CD4-positive, CD25-positive, alpha-beta regulatory T cell (primary cell): ENCODE measurements at regions not wholly inside any gene's neighbourhood (a gene's known extent, or its start where the extent isn't known, plus 50 kb on each side); places are given as distances from the start of the nearest gene placed in this dataset.

Experiments used
- ATAC-seq, 2 donors: fragments of 150-1000 bp; cut with Tn5 transposase; one replicate each; pipeline ENCODE4 v1.10.0; 2021; ENCODE audit warnings: low read depth in 2 of 2, moderate number of reproducible peaks in 2 of 2, moderate library complexity in 1 of 2
- DNase-seq, 3 donors: peaks; one replicate each; pipeline versions ENCODE4 v3.0.0 to v3.0.0-alpha.2; 2012 to 2022; ENCODE audit warnings: mixed read lengths in 1 of 3
- H3K27ac ChIP-seq: one replicate; pipeline ENCODE4 v1.7.0; 2013; ENCODE audit warnings: mild to moderate bottlenecking, low read length; ENCODE audit not compliant: insufficient read depth, poor library complexity, severe bottlenecking
- H3K27me3 ChIP-seq: one replicate; pipeline ENCODE4 v1.7.0; 2013; ENCODE audit warnings: low read length; ENCODE audit not compliant: control insufficient read depth, insufficient read depth
- H3K36me3 ChIP-seq: one replicate; pipeline ENCODE4 v1.7.0; 2013; ENCODE audit warnings: mild to moderate bottlenecking, low read length, moderate library complexity; ENCODE audit not compliant: control insufficient read depth, insufficient read depth
- H3K4me1 ChIP-seq: 2 replicates; pipeline ENCODE4 v1.7.0; 2013; ENCODE audit warnings: mild to moderate bottlenecking, low read length; ENCODE audit not compliant: insufficient read depth, control insufficient read depth, poor library complexity, severe bottlenecking
- H3K4me3 ChIP-seq: one replicate; pipeline ENCODE4 v1.7.0; 2013; ENCODE audit warnings: low read depth, mild to moderate bottlenecking, low read length, moderate library complexity
- H3K9me3 ChIP-seq, 2 experiments: 1 replicate in 1 of 2; 2 replicates in 1 of 2; pipeline ENCODE4 v1.7.0; 2013; ENCODE audit warnings: low read length in 2 of 2, mild to moderate bottlenecking in 1 of 2, moderate library complexity in 1 of 2; ENCODE audit not compliant: control insufficient read depth in 2 of 2
- H3K27ac Mint-ChIP-seq, 3 donors: one replicate each; pipeline ENCODE4 v1.8.0; 2020 to 2022; ENCODE audit warnings: mild to moderate bottlenecking in 3 of 3, mixed read lengths in 3 of 3, moderate library complexity in 2 of 3
- H3K27me3 Mint-ChIP-seq: one replicate; pipeline ENCODE4 v1.8.0; 2022; ENCODE audit warnings: mild to moderate bottlenecking, mixed read lengths
- H3K36me3 Mint-ChIP-seq: one replicate; pipeline ENCODE4 v1.8.0; 2020; ENCODE audit warnings: mixed read lengths
- H3K4me1 Mint-ChIP-seq, 4 donors: one replicate each; pipeline ENCODE4 v1.8.0; 2020 to 2022; ENCODE audit warnings: mixed read lengths in 4 of 4, mild to moderate bottlenecking in 1 of 4
- H3K4me3 Mint-ChIP-seq, 4 donors: one replicate each; pipeline ENCODE4 v1.8.0; 2020 to 2022; ENCODE audit warnings: mild to moderate bottlenecking in 4 of 4, mixed read lengths in 4 of 4, moderate library complexity in 3 of 4
- H3K9me3 Mint-ChIP-seq, 7 donors: one replicate each; pipeline ENCODE4 v1.8.0; 2020 to 2022; ENCODE audit warnings: mixed read lengths in 7 of 7, mild to moderate bottlenecking in 3 of 7, moderate library complexity in 2 of 7

- Histone ChIP-seq H3K27ac (peak overlapping the region; percentile 15), H3K9me3 (no peaks in the 10 kb centered on the region), H3K36me3 (no peaks in the 10 kb centered on the region), H3K4me3 (peak overlapping the region; percentile 81), H3K27me3 (no peaks in the 10 kb centered on the region), H3K4me1 (peaks cover 10% of the 10 kb centered on the region)
- H3K36me3 Mint-ChIP-seq: no peaks in the 10 kb centered on the region
- peaks cover 18 to 28% (median 19%) of the 10 kb centered on the region in 4 donors for H3K4me1 Mint-ChIP-seq
- peak in 2 of 3 donors; percentile 1 to 61 for DNase-seq
- H3K27me3 Mint-ChIP-seq: no peaks in the 10 kb centered on the region
- peak overlapping the region in 2 of 3 donors; percentile 59 to 96 for H3K27ac Mint-ChIP-seq
- ATAC-seq: peak; percentile 40 to 50
- peak overlapping the region in 3 of 4 donors; percentile 20 to 90 (median 64) for H3K4me3 Mint-ChIP-seq
- H3K9me3 Mint-ChIP-seq: peaks cover 2 to 14% (median 4%) of the 10 kb centered on the region in 7 donors
Measured at GRCh38 chr15:95741830-95742229, 588.7 kb upstream of the NR2F2 start.

GRCh38 chr15:95742256-95742655 is 588.2 kb upstream of the NR2F2 start:
- Histone ChIP-seq H3K4me3 (peak overlapping the region; percentile 81), H3K4me1 (peaks cover 10% of the 10 kb centered on the region), H3K9me3 (no peaks in the 10 kb centered on the region), H3K36me3 (no peaks in the 10 kb centered on the region), H3K27me3 (no peaks in the 10 kb centered on the region), H3K27ac (peak overlapping the region; percentile 15)
- Mint-ChIP-seq H3K36me3 (no peaks in the 10 kb centered on the region), H3K27me3 (no peaks in the 10 kb centered on the region), H3K27ac (peak overlapping the region in 2 of 3 donors; percentile 10 to 74), H3K9me3 (peaks cover 2 to 13% (median 4%) of the 10 kb centered on the region in 7 donors), H3K4me1 (peaks cover 18 to 25% (median 19%) of the 10 kb centered on the region in 4 donors), H3K4me3 (peak overlapping the region in 3 of 4 donors; percentile 20 to 90 (median 64))
- no peak for DNase-seq
- no peak for ATAC-seq

- no peaks in the 10 kb centered on the region for H3K36me3 Mint-ChIP-seq
- Histone ChIP-seq H3K4me3 (no peak overlapping the region), H3K36me3 (no peaks in the 10 kb centered on the region), H3K9me3 (no peaks in the 10 kb centered on the region), H3K27ac (no peak overlapping the region), H3K4me1 (peaks cover 10% of the 10 kb centered on the region), H3K27me3 (no peaks in the 10 kb centered on the region)
- no peak for ATAC-seq
- no peaks in the 10 kb centered on the region for H3K27me3 Mint-ChIP-seq
- DNase-seq: no peak
- H3K4me3 Mint-ChIP-seq: peak overlapping the region in 1 of 4 donors; percentile 15
- peaks cover 18 to 25% (median 19%) of the 10 kb centered on the region in 4 donors for H3K4me1 Mint-ChIP-seq
- peaks cover 2 to 13% (median 4%) of the 10 kb centered on the region in 7 donors for H3K9me3 Mint-ChIP-seq
- peak overlapping the region in 2 of 3 donors; percentile 74 to 86 for H3K27ac Mint-ChIP-seq
Measured at GRCh38 chr15:95742836-95743235, 587.7 kb upstream of the NR2F2 start.

- no peaks in the 10 kb centered on the region for H3K36me3 Mint-ChIP-seq
- no peak for DNase-seq
- ATAC-seq: no peak
- H3K4me3 Mint-ChIP-seq: no peak overlapping the region
- H3K27ac Mint-ChIP-seq: no peak overlapping the region
- no peaks in the 10 kb centered on the region for H3K9me3 ChIP-seq
- no peak overlapping the region for H3K27ac ChIP-seq
- peaks cover 0 to 8% (median 0%) of the 10 kb centered on the region in 7 donors for H3K9me3 Mint-ChIP-seq
- H3K27me3 Mint-ChIP-seq: peaks cover 15% of the 10 kb centered on the region
- H3K4me3 ChIP-seq: no peak overlapping the region
- peaks cover 0 to 4% (median 1%) of the 10 kb centered on the region in 4 donors for H3K4me1 Mint-ChIP-seq
- H3K4me1 ChIP-seq: no peaks in the 10 kb centered on the region
- H3K36me3 ChIP-seq: no peaks in the 10 kb centered on the region
- peaks cover 2% of the 10 kb centered on the region for H3K27me3 ChIP-seq
Measured at GRCh38 chr15:95757171-95757570, 573.3 kb upstream of the NR2F2 start.

- Histone ChIP-seq H3K27me3 (peaks cover 2% of the 10 kb centered on the region), H3K36me3 (no peaks in the 10 kb centered on the region), H3K4me3 (no peak overlapping the region), H3K4me1 (no peaks in the 10 kb centered on the region), H3K27ac (no peak overlapping the region), H3K9me3 (no peaks in the 10 kb centered on the region)
- DNase-seq (no peak), ATAC-seq (no peak)
- Mint-ChIP-seq H3K27me3 (peaks cover 12% of the 10 kb centered on the region), H3K4me3 (no peak overlapping the region), H3K27ac (no peak overlapping the region), H3K36me3 (no peaks in the 10 kb centered on the region), H3K9me3 (peaks cover 0 to 8% (median 0%) of the 10 kb centered on the region in 7 donors), H3K4me1 (peaks cover 0 to 8% (median 1%) of the 10 kb centered on the region in 4 donors)
Measured at GRCh38 chr15:95758451-95758850, 572.0 kb upstream of the NR2F2 start.

- Mint-ChIP-seq H3K27me3 (peaks cover 10% of the 10 kb centered on the region), H3K4me1 (peaks cover 0 to 8% (median 1%) of the 10 kb centered on the region in 4 donors), H3K9me3 (peaks cover 0 to 8% (median 0%) of the 10 kb centered on the region in 7 donors), H3K27ac (no peak overlapping the region), H3K36me3 (no peaks in the 10 kb centered on the region), H3K4me3 (no peak overlapping the region)
- DNase-seq (no peak), ATAC-seq (no peak)
- Histone ChIP-seq H3K36me3 (no peaks in the 10 kb centered on the region), H3K4me1 (no peaks in the 10 kb centered on the region), H3K27me3 (peaks cover 2% of the 10 kb centered on the region), H3K9me3 (no peaks in the 10 kb centered on the region), H3K27ac (no peak overlapping the region), H3K4me3 (no peak overlapping the region)
Measured at GRCh38 chr15:95758851-95759250, 571.6 kb upstream of the NR2F2 start.

- Mint-ChIP-seq H3K36me3 (no peaks in the 10 kb centered on the region), H3K9me3 (peaks cover 0 to 8% (median 0%) of the 10 kb centered on the region in 7 donors), H3K4me1 (peaks cover 0 to 8% (median 1%) of the 10 kb centered on the region in 4 donors), H3K4me3 (no peak overlapping the region), H3K27me3 (peaks cover 10% of the 10 kb centered on the region), H3K27ac (no peak overlapping the region)
- Histone ChIP-seq H3K4me1 (no peaks in the 10 kb centered on the region), H3K4me3 (no peak overlapping the region), H3K27me3 (peaks cover 2% of the 10 kb centered on the region), H3K9me3 (no peaks in the 10 kb centered on the region), H3K36me3 (no peaks in the 10 kb centered on the region), H3K27ac (no peak overlapping the region)
- ATAC-seq (no peak), DNase-seq (peak in 1 of 3 donors; percentile 7)
Measured at GRCh38 chr15:95760508-95760907, 570.0 kb upstream of the NR2F2 start.

- Histone ChIP-seq H3K4me1 (no peaks in the 10 kb centered on the region), H3K27me3 (peaks cover 2% of the 10 kb centered on the region), H3K36me3 (no peaks in the 10 kb centered on the region), H3K4me3 (no peak overlapping the region), H3K27ac (no peak overlapping the region), H3K9me3 (no peaks in the 10 kb centered on the region)
- no peak overlapping the region for H3K27ac Mint-ChIP-seq
- H3K4me1 Mint-ChIP-seq: peaks cover 0 to 8% (median 1%) of the 10 kb centered on the region in 4 donors
- ATAC-seq (no peak), DNase-seq (no peak)
- H3K9me3 Mint-ChIP-seq: peaks cover 0 to 5% (median 0%) of the 10 kb centered on the region in 7 donors
- no peaks in the 10 kb centered on the region for H3K36me3 Mint-ChIP-seq
- H3K27me3 Mint-ChIP-seq: peaks cover 10% of the 10 kb centered on the region
- no peak overlapping the region for H3K4me3 Mint-ChIP-seq
Measured at GRCh38 chr15:95761501-95762165, 568.9 kb upstream of the NR2F2 start.
